Epithelial cell of proximal tubule (primary cell): ENCODE measurements at regions not wholly inside any gene's neighbourhood (a gene's known extent, or its start where the extent isn't known, plus 50 kb on each side); places are given as distances from the start of the nearest gene placed in this dataset.

ENCODE experiments used
- DNase-seq: peaks from one replicate; pipeline ENCODE4 v3.0.0-alpha.2; 2011; ENCODE audit warnings: low read depth
- H3K4me3 ChIP-seq: 2 replicates; pipeline ENCODE4 v1.5.1; 2011; ENCODE audit warnings: low read depth, mild to moderate bottlenecking, low read length
- CTCF ChIP-seq: conservative IDR thresholded peaks from 2 replicates; pipeline ENCODE4 v1.5.1; 2012; ENCODE audit warnings: low read depth, mild to moderate bottlenecking, low read length

GRCh38 chr10:3662775-3663174 is 122.2 kb downstream of the KLF6 start:
- H3K4me3 ChIP-seq, result no peak overlapping the region
- no peak for DNase-seq
- TF ChIP-seq CTCF, result no peak

- H3K4me3 ChIP-seq, result no peak overlapping the region
- DNase-seq, result no peak
- no peak for TF ChIP-seq CTCF
These were observed 123.7 kb downstream of the KLF6 start for GRCh38 chr10:3661271-3661670.

- TF ChIP-seq CTCF, result no peak
- DNase-seq, result no peak
- no peak overlapping the region for H3K4me3 ChIP-seq
These were observed 124.3 kb downstream of the KLF6 start for GRCh38 chr10:3660753-3661152.

GRCh38 chr10:3659203-3659917 is 125.6 kb downstream of the KLF6 start:
- no peak for TF ChIP-seq CTCF
- no peak overlapping the region for H3K4me3 ChIP-seq
- no peak for DNase-seq

GRCh38 chr10:3658766-3659165 is 126.2 kb downstream of the KLF6 start:
- no peak overlapping the region for H3K4me3 ChIP-seq
- TF ChIP-seq CTCF, result no peak
- no peak for DNase-seq

GRCh38 chr10:3656214-3656613 is 128.8 kb downstream of the KLF6 start:
- no peak overlapping the region for H3K4me3 ChIP-seq
- no peak for DNase-seq
- no peak for TF ChIP-seq CTCF

GRCh38 chr10:3655528-3655927 is 129.5 kb downstream of the KLF6 start:
- no peak for TF ChIP-seq CTCF
- no peak overlapping the region for H3K4me3 ChIP-seq
- no peak for DNase-seq
